GM23248 (cell line): ENCODE measurements at regions not wholly inside any gene's neighbourhood (a gene's known extent, or its start where the extent isn't known, plus 50 kb on each side); places are given as distances from the start of the nearest gene placed in this dataset.
"Not testable (repeated sequence)": the region's sequence is repeated elsewhere in the genome, so short reads cannot be mapped to it uniquely, and the experiment has no call there.

ENCODE experiments used
- DNase-seq: peaks from one replicate; pipeline ENCODE4 v3.0.0-alpha.2; 2015
- H2AFZ ChIP-seq: fragments of 200-600 bp; sonication (generic); 2 replicates; pipeline ENCODE4 v1.6.1; 2016; ENCODE audit warnings: antibody characterized with exemption
- H3F3A ChIP-seq: fragments of 200-600 bp; sonication (generic); 2 replicates; pipeline ENCODE4 v1.6.1; 2016; ENCODE audit warnings: mild to moderate bottlenecking, antibody characterized with exemption, mixed run types; ENCODE audit not compliant: insufficient read depth
- H3K27ac ChIP-seq: fragments of 200-600 bp; sonication (generic); 2 replicates; pipeline ENCODE4 v1.5.1; 2016; ENCODE audit warnings: mild to moderate bottlenecking
- H3K27me3 ChIP-seq: fragments of 200-600 bp; sonication (generic); replicated peaks from 2 replicates; pipeline ENCODE4 v1.6.1; 2016; ENCODE audit warnings: mild to moderate bottlenecking; ENCODE audit not compliant: insufficient read depth
- H3K36me3 ChIP-seq: fragments of 200-600 bp; sonication (generic); 2 replicates; pipeline ENCODE4 v1.6.1; 2016; ENCODE audit warnings: low read depth, mild to moderate bottlenecking
- H3K4me1 ChIP-seq: fragments of 200-600 bp; sonication (generic); 2 replicates; pipeline ENCODE4 v1.6.1; 2016; ENCODE audit warnings: mild to moderate bottlenecking; ENCODE audit not compliant: insufficient read depth
- H3K4me2 ChIP-seq: fragments of 200-600 bp; sonication (generic); one replicate; pipeline ENCODE4 v1.6.1; 2016; ENCODE audit warnings: mild to moderate bottlenecking; ENCODE audit not compliant: unreplicated experiment
- H3K4me3 ChIP-seq: fragments of 200-600 bp; sonication (generic); 2 replicates; pipeline ENCODE4 v1.5.1; 2016; ENCODE audit warnings: mild to moderate bottlenecking
- H3K79me2 ChIP-seq: fragments of 200-600 bp; sonication (generic); 2 replicates; pipeline ENCODE4 v1.6.1; 2016; ENCODE audit warnings: mild to moderate bottlenecking; ENCODE audit not compliant: insufficient read depth
- H3K9ac ChIP-seq: fragments of 200-600 bp; sonication (generic); 2 replicates; pipeline ENCODE4 v1.6.1; 2016; ENCODE audit warnings: mild to moderate bottlenecking
- H3K9me2 ChIP-seq: fragments of 200-600 bp; sonication (generic); 2 replicates; pipeline ENCODE4 v1.6.1; 2016; ENCODE audit warnings: mixed run types, mild to moderate bottlenecking, moderate library complexity; ENCODE audit not compliant: insufficient read depth
- H3K9me3 ChIP-seq: fragments of 200-600 bp; sonication (generic); one replicate; pipeline ENCODE4 v1.6.1; 2017; ENCODE audit warnings: low read depth
- H4K20me1 ChIP-seq: fragments of 200-600 bp; sonication (generic); 2 replicates; pipeline ENCODE4 v1.6.0; 2016; ENCODE audit not compliant: insufficient read depth
- EZH2 ChIP-seq: fragments of 200-600 bp; sonication (generic); IDR thresholded peaks from 2 replicates; pipeline ENCODE4 v1.6.1; 2018; ENCODE audit warnings: antibody characterized with exemption, mild to moderate bottlenecking; ENCODE audit not compliant: insufficient read depth, poor library complexity, severe bottlenecking
- EZH2phosphoT487 ChIP-seq: fragments of 200-600 bp; sonication (generic); IDR thresholded peaks from 2 replicates; pipeline ENCODE4 v1.6.1; 2018; ENCODE audit warnings: antibody characterized with exemption, moderate library complexity, mild to moderate bottlenecking, low read depth; ENCODE audit not compliant: insufficient read depth
- WGBS, 2 experiments: methylation state at CpG; one replicate each; pipeline ENCODE4 v1.1.6; 2015 to 2017; ENCODE audit warnings: low lambda C conversion rate in 2 of 2, low coverage in 1 of 2; ENCODE audit errors: missing lambda C conversion rate in 2 of 2; 5-methylcytosine and 5-hydroxymethylcytosine counted together
- in situ Hi-C: fragments of 300-500 bp; cut with MboI; formaldehyde crosslinking; loops from 2 replicates; pipeline ENCODE4 v1.15.0; 2020

DNA sequence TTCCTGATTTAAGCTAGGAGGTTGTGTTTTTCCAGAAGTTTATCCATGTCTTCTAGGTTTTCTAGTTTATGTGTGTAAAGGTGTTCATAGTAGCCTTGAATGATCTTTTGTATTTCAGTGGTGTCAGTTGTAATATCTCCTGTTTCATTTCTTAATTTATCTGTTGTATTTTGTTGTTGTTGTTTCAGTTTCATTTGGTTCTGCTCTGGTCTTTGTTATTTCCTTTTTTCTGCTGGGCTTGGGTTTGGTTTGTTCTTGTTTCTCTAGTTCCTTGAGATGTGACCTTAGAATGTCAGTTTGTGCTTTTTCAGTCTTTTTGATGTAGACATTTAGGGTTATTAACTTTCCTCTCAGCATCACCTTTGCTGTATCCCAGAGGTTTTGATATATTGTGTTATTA, 62.8 kb downstream of the SCP2D1 start:
- H3K9ac ChIP-seq, H3K9me3 ChIP-seq, in situ Hi-C loops: not testable (repeated sequence)

DNA sequence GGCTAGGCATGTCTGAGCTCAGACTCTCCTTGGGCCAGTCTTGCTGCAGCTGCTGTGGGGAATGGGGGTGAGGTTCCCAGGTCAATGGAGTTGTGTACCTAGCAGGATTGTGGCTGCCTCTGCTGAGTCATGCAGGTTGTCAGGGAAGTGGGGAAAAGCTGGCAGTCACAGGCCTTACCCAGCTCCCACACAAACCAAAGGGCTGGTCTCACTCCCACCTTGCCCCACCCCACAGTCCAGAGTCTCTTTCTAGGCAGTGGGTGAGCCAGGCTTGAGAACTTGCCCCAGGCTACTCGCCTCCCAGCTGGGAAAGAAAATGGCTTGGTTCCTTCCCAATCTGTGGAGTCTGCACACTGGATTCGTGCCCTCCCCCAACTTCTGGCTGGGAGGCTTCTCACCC, 65.7 kb downstream of the SCP2D1 start:
- Histone ChIP-seq H3K9ac (no peak overlapping the region), H3K9me3 (no peaks in the 10 kb centered on the region), H3K4me2 (no peak overlapping the region), H3K27me3 (no peaks in the 10 kb centered on the region), H3F3A (no peaks in the 10 kb centered on the region), H2AFZ (no peak overlapping the region), H3K79me2 (no peaks in the 10 kb centered on the region), H3K36me3 (no peaks in the 10 kb centered on the region), H3K4me3 (no peak overlapping the region), H4K20me1 (no peaks in the 10 kb centered on the region), H3K9me2 (no peaks in the 10 kb centered on the region), H3K4me1 (no peaks in the 10 kb centered on the region), H3K27ac (no peak overlapping the region)
- DNase-seq: no peak
- WGBS, 2 experiments: 0 to 10% methylated on average over 2 of the region's 2 CpGs
- in situ Hi-C loops: no loop called here
- no peak for TF ChIP-seq EZH2
- TF ChIP-seq EZH2phosphoT487: no peak

More for the DNA sequence above, 62.8 kb downstream of the SCP2D1 start:
- not testable (repeated sequence) for DNase-seq, H3F3A ChIP-seq, H3K36me3 ChIP-seq, H3K27me3 ChIP-seq, H3K4me2 ChIP-seq, H3K4me3 ChIP-seq, H3K4me1 ChIP-seq, H3K79me2 ChIP-seq, H4K20me1 ChIP-seq, H3K9me2 ChIP-seq, H3K27ac ChIP-seq, H2AFZ ChIP-seq

- in situ Hi-C loops: no loop called here
- DNase-seq: no peak
- Histone ChIP-seq H3F3A (no peaks in the 10 kb centered on the region), H3K4me2 (no peak overlapping the region), H3K36me3 (no peaks in the 10 kb centered on the region), H3K9me2 (no peaks in the 10 kb centered on the region), H3K4me3 (no peak overlapping the region), H3K9ac (no peak overlapping the region), H3K79me2 (no peaks in the 10 kb centered on the region), H3K27ac (no peak overlapping the region), H2AFZ (no peak overlapping the region), H3K4me1 (no peaks in the 10 kb centered on the region), H4K20me1 (no peaks in the 10 kb centered on the region), H3K27me3 (no peaks in the 10 kb centered on the region), H3K9me3 (no peaks in the 10 kb centered on the region)
- no peak for TF ChIP-seq EZH2
- no peak for TF ChIP-seq EZH2phosphoT487
- 0% methylated on average over 1 of the region's 1 CpG for WGBS, 2 experiments
Observed at GRCh38 chr20:18886756-18887155, 73.2 kb downstream of the SCP2D1 start.

- H3K27me3 ChIP-seq: no peaks in the 10 kb centered on the region
- H3K4me3 ChIP-seq: no peak overlapping the region
- TF ChIP-seq EZH2: no peak
- TF ChIP-seq EZH2phosphoT487: no peak
- no peak overlapping the region for H2AFZ ChIP-seq
- no peaks in the 10 kb centered on the region for H3K9me2 ChIP-seq
- H3K36me3 ChIP-seq: no peaks in the 10 kb centered on the region
- no peak for DNase-seq
- H3K4me2 ChIP-seq: no peak overlapping the region
- in situ Hi-C loops: no loop called here
- no peaks in the 10 kb centered on the region for H3K9me3 ChIP-seq
- H4K20me1 ChIP-seq: no peaks in the 10 kb centered on the region
- no peaks in the 10 kb centered on the region for H3K4me1 ChIP-seq
- 46 to 54% methylated on average over 7 of the region's 7 CpGs for WGBS, 2 experiments
- H3F3A ChIP-seq: no peaks in the 10 kb centered on the region
- H3K79me2 ChIP-seq: no peaks in the 10 kb centered on the region
- no peak overlapping the region for H3K9ac ChIP-seq
- no peak overlapping the region for H3K27ac ChIP-seq
Observed at GRCh38 chr20:18901980-18902737, 88.6 kb downstream of the SCP2D1 start.

GRCh38 chr20:18904192-18904591, 90.6 kb downstream of the SCP2D1 start:
- H3K4me1 ChIP-seq: no peaks in the 10 kb centered on the region
- H3K9ac ChIP-seq: no peak overlapping the region
- TF ChIP-seq EZH2 (no peak), EZH2phosphoT487 (no peak)
- H4K20me1 ChIP-seq: no peaks in the 10 kb centered on the region
- no peak overlapping the region for H3K27ac ChIP-seq
- H3K9me3 ChIP-seq: no peaks in the 10 kb centered on the region
- no peak for DNase-seq
- no peaks in the 10 kb centered on the region for H3K27me3 ChIP-seq
- WGBS, 2 experiments: 5 to 9% methylated on average over 4 of the region's 4 CpGs
- no peak overlapping the region for H3K4me3 ChIP-seq
- in situ Hi-C loops: no loop called here
- H3F3A ChIP-seq: no peaks in the 10 kb centered on the region
- no peaks in the 10 kb centered on the region for H3K36me3 ChIP-seq
- no peaks in the 10 kb centered on the region for H3K9me2 ChIP-seq
- H3K4me2 ChIP-seq: no peak overlapping the region
- H2AFZ ChIP-seq: no peak overlapping the region
- H3K79me2 ChIP-seq: no peaks in the 10 kb centered on the region
